T-helper 2 cell (primary cell): ENCODE measurements at regions not wholly inside any gene's neighbourhood (a gene's known extent, or its start where the extent isn't known, plus 50 kb on each side); places are given as distances from the start of the nearest gene placed in this dataset.

Experiments used
- DNase-seq, 5 experiments: peaks; one replicate each; pipeline versions ENCODE4 v3.0.0 to v3.0.0-alpha.2; 2012 to 2022

GRCh38 chr1:112779665-112780526 lies 64.8 kb upstream of the PPM1J start:
- no peak for DNase-seq

- DNase-seq = no peak
These were observed 63.0 kb upstream of the PPM1J start for GRCh38 chr1:112778137-112778536.

- DNase-seq = no peak
These were observed 61.6 kb upstream of the PPM1J start for GRCh38 chr1:112776688-112777087.

GRCh38 chr1:112772781-112773180 lies 57.6 kb upstream of the PPM1J start:
- DNase-seq = no peak

- no peak for DNase-seq
These were observed 55.6 kb upstream of the PPM1J start for GRCh38 chr1:112770724-112771123.

GRCh38 chr1:112769611-112770010 lies 54.5 kb upstream of the PPM1J start:
- DNase-seq = no peak

- DNase-seq = peak in 1 of 5 experiments; percentile 30
These were observed 52.5 kb upstream of the PPM1J start for GRCh38 chr1:112767646-112768045.
